B cell (primary cell): ENCODE measurements at regions not wholly inside any gene's neighbourhood (a gene's known extent, or its start where the extent isn't known, plus 50 kb on each side); places are given as distances from the start of the nearest gene placed in this dataset.

Source experiments
- ATAC-seq: fragments of 200-7000 bp; cut with Tn5 transposase; one replicate; pipeline ENCODE4 v1.10.0; 2021; ENCODE audit warnings: low read depth, mild to moderate bottlenecking, moderate number of reproducible peaks, moderate library complexity
- CTCF ChIA-PET: fragments of 350-600 bp; sonication (Branson Sonifier 250); formaldehyde crosslinking; loops from one replicate; lab custom pipeline; 2021; ENCODE audit warnings: antibody characterized with exemption, inconsistent platforms; lab: Charles Lee
- POLR2A ChIA-PET: fragments of 350-600 bp; sonication (Branson Sonifier 250); formaldehyde crosslinking; loops from one replicate; lab custom pipeline; 2021; ENCODE audit warnings: antibody characterized with exemption; lab: Charles Lee
- DNase-seq: peaks from one replicate; pipeline ENCODE4 v3.0.0; 2013
- H2AFZ ChIP-seq: 2 replicates; pipeline ENCODE4 v1.6.1; 2012; ENCODE audit warnings: mild to moderate bottlenecking, low read depth, low read length; ENCODE audit not compliant: insufficient read depth, poor library complexity, severe bottlenecking
- H3K27ac ChIP-seq, 2 donors: 1 replicate in 1 of 2; 2 replicates in 1 of 2; pipeline ENCODE4 v1.5.1; 2012 to 2013; ENCODE audit warnings: low read length in 2 of 2, mild to moderate bottlenecking in 2 of 2, moderate library complexity in 1 of 2
- H3K27me3 ChIP-seq, 4 experiments: fragments of 200-600 bp in 1 of 4; sonication (generic) in 1 of 4; replicated peaks in 1 of 4; 1 replicate in 2 of 4; 2 replicates in 2 of 4; pipeline versions ENCODE4 v1.6.1 to v1.7.0; 2013 to 2016; ENCODE audit warnings: low read length in 3 of 4, mild to moderate bottlenecking in 2 of 4, mixed read lengths in 1 of 4, moderate library complexity in 1 of 4; ENCODE audit not compliant: insufficient read depth in 4 of 4, control insufficient read depth in 3 of 4; ENCODE audit errors: control extremely low read depth in 1 of 4
- H3K36me3 ChIP-seq, 2 experiments: replicated peaks in 1 of 2; 1 replicate in 1 of 2; 2 replicates in 1 of 2; pipeline versions ENCODE4 v1.6.1 to v1.7.1; 2013; ENCODE audit warnings: low read length in 1 of 2; ENCODE audit not compliant: insufficient read depth in 2 of 2, control insufficient read depth in 1 of 2; ENCODE audit errors: control extremely low read depth in 1 of 2, extremely low read depth in 1 of 2
- H3K4me1 ChIP-seq, 2 donors: fragments of 200-600 bp in 1 of 2; sonication (generic) in 1 of 2; 1 replicate in 1 of 2; 2 replicates in 1 of 2; pipeline versions ENCODE4 v1.5.1 to v1.6.1; 2013 to 2017; ENCODE audit warnings: low read length in 2 of 2; ENCODE audit not compliant: control insufficient read depth in 2 of 2, insufficient read depth in 2 of 2
- H3K4me2 ChIP-seq: replicated peaks from 2 replicates; pipeline ENCODE3; 2012; ENCODE audit warnings: mild to moderate bottlenecking, low read depth, low read length; ENCODE audit not compliant: poor library complexity, severe bottlenecking
- H3K4me3 ChIP-seq, 5 experiments: fragments of 200-600 bp in 1 of 5; sonication (generic) in 1 of 5; 1 replicate in 3 of 5; 2 replicates in 2 of 5; pipeline versions ENCODE4 v1.5.1 to v1.7.0; 2011 to 2016; ENCODE audit warnings: low read length in 4 of 5, mild to moderate bottlenecking in 4 of 5, low read depth in 2 of 5, control low read depth in 1 of 5, moderate library complexity in 1 of 5; ENCODE audit not compliant: insufficient read depth in 1 of 5; ENCODE audit errors: control extremely low read depth in 1 of 5, extremely low read depth in 1 of 5
- H3K79me2 ChIP-seq: fragments of 200-600 bp; sonication (generic); one replicate; pipeline ENCODE4 v1.6.0; 2016; ENCODE audit warnings: low read length; ENCODE audit not compliant: control insufficient read depth, insufficient read depth
- H3K9ac ChIP-seq: fragments of 200-600 bp; sonication (generic); 2 replicates; pipeline ENCODE4 v1.6.1; 2017; ENCODE audit warnings: mild to moderate bottlenecking, low read length, moderate library complexity
- H3K9me3 ChIP-seq, 3 donors: one replicate each; pipeline versions ENCODE4 v1.6.1 to v1.7.1; 2013; ENCODE audit warnings: low read length in 2 of 3; ENCODE audit not compliant: control insufficient read depth in 2 of 3, insufficient read depth in 1 of 3; ENCODE audit errors: control extremely low read depth in 1 of 3
- H4K20me1 ChIP-seq: 2 replicates; pipeline ENCODE4 v1.6.0; 2012; ENCODE audit warnings: mild to moderate bottlenecking, low read length; ENCODE audit not compliant: insufficient read depth, control insufficient read depth, poor library complexity, severe bottlenecking
- H3K27ac Mint-ChIP-seq: one replicate; pipeline ENCODE4 v1.8.0; 2021; ENCODE audit warnings: mixed read lengths
- H3K27me3 Mint-ChIP-seq: one replicate; pipeline ENCODE4 v1.8.0; 2021; ENCODE audit warnings: mixed read lengths
- H3K4me1 Mint-ChIP-seq: one replicate; pipeline ENCODE4 v1.8.0; 2021; ENCODE audit warnings: mixed read lengths
- H3K4me3 Mint-ChIP-seq: one replicate; pipeline ENCODE4 v1.8.0; 2021; ENCODE audit warnings: mixed read lengths
- H3K9me3 Mint-ChIP-seq: one replicate; pipeline ENCODE4 v1.8.0; 2022; ENCODE audit warnings: mixed read lengths; ENCODE audit not compliant: insufficient read depth
- CTCF ChIP-seq: fragments of 200-600 bp; IDR thresholded peaks from one replicate; pipeline ENCODE4 v1.8.0; 2022; ENCODE audit warnings: antibody characterized with exemption, mild to moderate bottlenecking
- EZH2 ChIP-seq: IDR thresholded peaks from 2 replicates; pipeline ENCODE4 v1.6.1; 2012; ENCODE audit warnings: borderline replicate concordance, low read depth, mild to moderate bottlenecking, moderate library complexity, low read length; ENCODE audit not compliant: insufficient read depth, poor library complexity, severe bottlenecking
- WGBS: methylation state at CpG from one replicate; pipeline ENCODE4 v1.1.5; 2013; ENCODE audit warnings: missing lambda C conversion rate; ENCODE audit not compliant: insufficient coverage; 5-methylcytosine and 5-hydroxymethylcytosine counted together
- intact Hi-C: fragments of 100-400 bp; cut with micrococcal nuclease; formaldehyde crosslinking; loops from one replicate; pipeline ENCODE4 v1.10.0; 2022

GRCh38 chr19:27671876-27672275 lies 1541.1 kb downstream of the UQCRFS1 start:
- POLR2A ChIA-PET: no interaction called here
- H3K27me3 ChIP-seq: no peaks in the 10 kb centered on the region
- no peak overlapping the region for H2AFZ ChIP-seq
- no peak overlapping the region for H3K9ac ChIP-seq
- H3K27ac ChIP-seq: no peak overlapping the region
- no peaks in the 10 kb centered on the region for H4K20me1 ChIP-seq
- no peaks in the 10 kb centered on the region for H3K4me1 Mint-ChIP-seq
- DNase-seq (no peak), ATAC-seq (no peak)
- peaks cover 2% of the 10 kb centered on the region for H3K9me3 Mint-ChIP-seq
- no peak overlapping the region for H3K4me3 ChIP-seq
- H3K79me2 ChIP-seq: no peaks in the 10 kb centered on the region
- H3K9me3 ChIP-seq: peaks cover 0 to 3% (median 2%) of the 10 kb centered on the region in 3 donors
- H3K4me3 Mint-ChIP-seq: no peak overlapping the region
- H3K36me3 ChIP-seq: no peaks in the 10 kb centered on the region
- TF ChIP-seq CTCF (no peak), EZH2 (no peak)
- intact Hi-C loops: no loop called here
- H3K4me1 ChIP-seq: no peaks in the 10 kb centered on the region
- WGBS: 56% methylated on average over 2 of the region's 2 CpGs
- no peaks in the 10 kb centered on the region for H3K27me3 Mint-ChIP-seq
- no peak overlapping the region for H3K27ac Mint-ChIP-seq
- H3K4me2 ChIP-seq: no peak overlapping the region
- CTCF ChIA-PET: no interaction called here

GRCh38 chr19:27660428-27660827 lies 1552.5 kb downstream of the UQCRFS1 start:
- H3K27me3 Mint-ChIP-seq: no peaks in the 10 kb centered on the region
- Histone ChIP-seq H3K79me2 (no peaks in the 10 kb centered on the region), H3K9me3 (peaks cover 12 to 26% (median 24%) of the 10 kb centered on the region in 3 donors), H3K4me3 (no peak overlapping the region), H4K20me1 (no peaks in the 10 kb centered on the region), H3K27ac (no peak overlapping the region), H3K9ac (no peak overlapping the region), H3K4me1 (no peaks in the 10 kb centered on the region), H3K4me2 (no peak overlapping the region), H3K36me3 (no peaks in the 10 kb centered on the region), H2AFZ (no peak overlapping the region), H3K27me3 (no peaks in the 10 kb centered on the region)
- H3K4me3 Mint-ChIP-seq: no peak overlapping the region
- no peaks in the 10 kb centered on the region for H3K4me1 Mint-ChIP-seq
- TF ChIP-seq EZH2: no peak
- DNase-seq: no peak
- intact Hi-C loops: no loop called here
- ChIA-PET CTCF (no interaction called here), POLR2A (no interaction called here)
- no peak overlapping the region for H3K27ac Mint-ChIP-seq
- ATAC-seq: no peak
- peaks cover 10% of the 10 kb centered on the region for H3K9me3 Mint-ChIP-seq
- 0% methylated on average over 1 of the region's 1 CpG for WGBS
